ENCODE measurements at regions not wholly inside any gene's neighbourhood (a gene's known extent, or its start where the extent isn't known, plus 50 kb on each side); places are given as distances from the start of the nearest gene placed in this dataset.

DNA sequence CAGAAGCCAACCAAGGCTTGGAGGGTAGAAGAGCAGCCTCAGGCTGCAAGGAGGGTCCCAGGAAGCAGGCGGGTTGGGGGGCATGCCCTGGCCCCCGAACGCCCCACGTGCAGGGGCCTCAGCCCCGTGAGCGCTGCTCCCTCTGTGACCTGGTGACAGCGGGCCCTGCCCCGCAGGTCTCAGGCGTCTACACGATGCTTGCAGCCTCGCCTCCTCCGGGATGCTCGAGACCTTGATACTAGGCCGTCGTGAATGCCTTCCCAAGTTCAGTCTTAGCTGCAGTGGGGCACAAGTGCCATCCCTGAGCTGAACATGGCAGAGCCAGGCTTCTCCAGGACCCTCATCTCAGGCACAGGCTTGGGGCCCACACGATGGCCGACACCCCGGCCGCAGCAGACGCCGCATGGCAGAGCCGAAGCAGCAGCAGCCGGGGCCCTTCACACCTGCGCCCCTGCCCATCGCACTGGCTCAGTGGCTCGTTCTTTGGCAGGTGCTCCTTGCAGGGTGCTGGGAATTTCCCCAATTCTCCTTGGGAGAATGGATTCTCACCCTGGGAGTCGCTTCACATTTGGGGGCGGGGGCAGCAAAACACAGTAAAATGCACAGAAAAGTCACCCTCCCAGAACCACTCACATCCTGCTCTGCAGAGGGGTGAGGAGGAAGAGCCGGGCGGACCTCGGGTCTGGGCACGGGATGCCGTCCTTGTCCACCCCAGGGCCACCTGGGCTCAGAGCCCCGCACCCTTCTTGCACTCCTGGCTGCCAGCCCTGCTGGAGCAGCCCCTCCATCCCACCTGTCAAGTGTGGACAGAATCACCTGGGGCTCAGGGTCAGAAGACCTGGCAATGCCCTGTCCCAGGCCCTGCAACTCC is 161.8 kb downstream of the DLL1 start:
- Histone ChIP-seq H3K4me3 (ENCODE audit: low read length) (no peak overlapping the region), H3K27ac (ENCODE audit: low read length) (no peak overlapping the region), H3K4me1 (ENCODE audit: insufficient read depth, low read length) (no peaks in the 10 kb centered on the region), H3K27me3 (ENCODE audit: insufficient read depth, low read length) (no peaks in the 10 kb centered on the region), H3K9ac (ENCODE audit: low read depth, low read length) (no peak overlapping the region), H3K9me3 (ENCODE audit: insufficient read depth, low read depth, low read length) (no peaks in the 10 kb centered on the region), H3K36me3 (ENCODE audit: insufficient read depth, low read depth, low read length) (no peaks in the 10 kb centered on the region)

GRCh38 chr6:170128346-170128745 is 162.5 kb downstream of the DLL1 start:
- Histone ChIP-seq H3K9ac (ENCODE audit: low read depth, low read length) (no peak overlapping the region), H3K4me3 (ENCODE audit: low read length) (no peak overlapping the region), H3K27me3 (ENCODE audit: insufficient read depth, low read length) (no peaks in the 10 kb centered on the region), H3K4me1 (ENCODE audit: insufficient read depth, low read length) (no peaks in the 10 kb centered on the region), H3K9me3 (ENCODE audit: insufficient read depth, low read depth, low read length) (no peaks in the 10 kb centered on the region), H3K27ac (ENCODE audit: low read length) (no peak overlapping the region), H3K36me3 (ENCODE audit: insufficient read depth, low read depth, low read length) (no peaks in the 10 kb centered on the region)

DNA sequence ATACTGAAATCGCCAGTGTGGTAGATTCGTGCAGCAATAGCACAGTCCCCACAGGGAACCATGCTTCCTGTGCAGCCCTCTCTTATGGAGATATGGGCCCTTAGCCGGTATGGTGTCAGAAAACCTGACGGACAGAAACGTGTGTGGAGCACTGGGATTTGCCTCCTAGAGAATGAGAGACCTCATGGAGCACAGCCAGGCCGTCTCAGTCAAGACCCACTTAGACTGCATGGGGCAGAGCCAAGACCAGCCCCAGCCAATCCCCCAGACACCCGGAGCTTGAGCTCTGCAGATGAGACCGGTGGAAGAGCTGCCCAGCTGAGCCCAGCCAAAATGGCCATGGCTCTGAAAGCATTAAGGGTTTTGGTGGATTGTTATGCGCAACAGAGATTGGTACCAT is 163.7 kb downstream of the DLL1 start:
- Histone ChIP-seq H3K4me3 (ENCODE audit: low read length) (no peak overlapping the region), H3K27ac (ENCODE audit: low read length) (no peak overlapping the region), H3K27me3 (ENCODE audit: insufficient read depth, low read length) (no peaks in the 10 kb centered on the region), H3K9ac (ENCODE audit: low read depth, low read length) (no peak overlapping the region), H3K4me1 (ENCODE audit: insufficient read depth, low read length) (no peaks in the 10 kb centered on the region), H3K9me3 (ENCODE audit: insufficient read depth, low read depth, low read length) (no peaks in the 10 kb centered on the region), H3K36me3 (ENCODE audit: insufficient read depth, low read depth, low read length) (no peaks in the 10 kb centered on the region)

DNA sequence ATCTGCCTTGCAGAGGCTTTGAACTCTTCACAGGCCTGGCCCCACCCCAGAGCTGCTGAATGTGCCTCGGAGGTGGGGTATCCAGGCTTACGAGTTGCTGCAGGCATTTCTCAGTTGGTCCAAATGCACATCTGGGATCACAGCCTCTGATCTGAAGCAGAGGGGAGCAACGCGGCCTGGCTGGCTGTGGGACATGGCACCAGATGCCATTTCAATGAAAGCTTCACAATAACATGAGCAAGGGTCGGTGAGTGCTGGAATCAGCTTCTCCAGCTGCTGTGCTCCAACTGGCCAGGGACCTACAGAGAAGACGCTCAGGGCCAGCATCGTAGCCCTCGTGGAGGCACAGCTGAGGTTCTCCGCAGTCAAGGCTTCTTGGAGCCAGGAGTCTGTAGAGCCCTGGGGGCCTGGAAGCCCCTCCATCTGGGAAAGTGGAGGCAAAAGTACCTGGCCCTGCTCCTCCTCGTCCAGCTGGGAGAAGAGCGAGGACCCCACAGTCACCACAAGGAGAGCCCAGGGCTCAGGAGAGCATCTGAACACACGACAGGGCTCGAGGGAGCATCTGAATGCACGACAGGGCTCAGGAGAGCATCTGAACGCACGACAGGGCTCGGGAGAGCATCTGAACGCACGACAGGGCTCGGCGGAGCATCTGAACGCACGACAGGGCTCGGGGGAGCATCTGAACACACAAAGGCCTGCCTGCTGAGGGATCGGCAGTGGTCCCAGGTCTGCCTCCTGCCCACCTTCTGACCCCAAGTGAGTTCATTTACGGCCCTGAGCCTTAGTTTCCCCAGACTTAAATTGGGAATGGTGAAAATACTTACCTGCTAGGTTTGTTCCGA is 165.2 kb downstream of the DLL1 start:
- Histone ChIP-seq H3K27ac (ENCODE audit: low read length) (no peak overlapping the region), H3K9me3 (ENCODE audit: insufficient read depth, low read depth, low read length) (no peaks in the 10 kb centered on the region; the same call in 1 of the 2 replicates), H3K4me3 (ENCODE audit: low read length) (no peak overlapping the region), H3K36me3 (ENCODE audit: insufficient read depth, low read depth, low read length) (no peaks in the 10 kb centered on the region), H3K27me3 (ENCODE audit: insufficient read depth, low read length) (no peaks in the 10 kb centered on the region), H3K9ac (ENCODE audit: low read depth, low read length) (no peak overlapping the region), H3K4me1 (ENCODE audit: insufficient read depth, low read length) (no peaks in the 10 kb centered on the region)

GRCh38 chr6:170124836-170125235 is 166.0 kb downstream of the DLL1 start:
- Histone ChIP-seq H3K9ac (ENCODE audit: low read depth, low read length) (no peak overlapping the region), H3K4me3 (ENCODE audit: low read length) (no peak overlapping the region), H3K27ac (ENCODE audit: low read length) (no peak overlapping the region), H3K4me1 (ENCODE audit: insufficient read depth, low read length) (no peaks in the 10 kb centered on the region), H3K36me3 (ENCODE audit: insufficient read depth, low read depth, low read length) (no peaks in the 10 kb centered on the region), H3K9me3 (ENCODE audit: insufficient read depth, low read depth, low read length) (peaks cover 5% of the 10 kb centered on the region; the same call in 1 of the 2 replicates), H3K27me3 (ENCODE audit: insufficient read depth, low read length) (no peaks in the 10 kb centered on the region)

DNA sequence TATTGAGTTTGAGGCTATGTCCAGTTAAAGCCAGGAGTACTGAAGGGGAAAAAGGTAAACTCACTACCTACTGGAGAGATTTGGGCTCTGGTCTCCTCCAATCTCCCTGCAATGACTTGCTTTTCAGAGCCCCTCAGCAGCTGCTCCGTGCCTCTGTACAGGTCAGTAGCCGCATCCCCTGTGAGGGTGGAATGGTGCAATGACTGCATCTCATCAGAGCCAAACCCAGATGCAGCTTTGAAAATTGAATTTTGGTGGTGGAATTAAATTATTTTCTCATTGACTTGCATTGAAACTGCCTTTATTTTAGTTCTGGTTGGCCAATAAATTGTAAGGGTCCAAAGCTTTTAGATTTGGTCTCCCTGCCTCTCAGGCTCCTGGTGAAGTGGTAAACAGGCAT is 166.7 kb downstream of the DLL1 start:
- Histone ChIP-seq H3K27ac (ENCODE audit: low read length) (no peak overlapping the region), H3K27me3 (ENCODE audit: insufficient read depth, low read length) (no peaks in the 10 kb centered on the region), H3K9ac (ENCODE audit: low read depth, low read length) (no peak overlapping the region), H3K9me3 (ENCODE audit: insufficient read depth, low read depth, low read length) (peaks cover 5% of the 10 kb centered on the region; the same call in 1 of the 2 replicates), H3K4me1 (ENCODE audit: insufficient read depth, low read length) (no peaks in the 10 kb centered on the region), H3K4me3 (ENCODE audit: low read length) (no peak overlapping the region), H3K36me3 (ENCODE audit: insufficient read depth, low read depth, low read length) (no peaks in the 10 kb centered on the region)

DNA sequence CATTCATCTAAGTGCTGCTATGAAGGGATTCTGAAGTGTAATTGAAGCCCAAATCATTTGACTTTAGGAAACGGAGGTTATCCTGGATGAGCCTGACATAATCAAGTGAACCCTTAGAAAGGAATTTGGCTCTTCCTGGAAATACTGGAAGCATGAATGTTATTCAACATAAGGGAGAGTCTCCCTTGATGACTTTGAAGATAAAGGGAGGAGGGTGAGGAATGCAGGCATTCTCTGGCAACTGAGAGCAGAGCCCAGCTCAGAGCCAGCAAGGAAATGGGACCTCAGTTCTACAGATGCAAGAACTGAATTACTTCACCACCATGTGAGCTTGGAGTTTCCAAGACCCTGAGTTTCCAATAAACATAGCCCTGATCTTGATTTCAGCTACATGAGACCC is 168.2 kb downstream of the DLL1 start:
- no peak overlapping the region for H3K4me3 ChIP-seq (ENCODE audit: low read length)
- no peaks in the 10 kb centered on the region for H3K27me3 ChIP-seq (ENCODE audit: insufficient read depth, low read length)
- H3K36me3 ChIP-seq (ENCODE audit: insufficient read depth, low read depth, low read length): no peaks in the 10 kb centered on the region
- no peaks in the 10 kb centered on the region; the same call in 1 of the 2 replicates for H3K4me1 ChIP-seq (ENCODE audit: insufficient read depth, low read length)
- no peak overlapping the region for H3K9ac ChIP-seq (ENCODE audit: low read depth, low read length)
- no peak overlapping the region for H3K27ac ChIP-seq (ENCODE audit: low read length)
- H3K9me3 ChIP-seq (ENCODE audit: insufficient read depth, low read depth, low read length): peaks cover 5% of the 10 kb centered on the region; the same call in 1 of the 2 replicates

DNA sequence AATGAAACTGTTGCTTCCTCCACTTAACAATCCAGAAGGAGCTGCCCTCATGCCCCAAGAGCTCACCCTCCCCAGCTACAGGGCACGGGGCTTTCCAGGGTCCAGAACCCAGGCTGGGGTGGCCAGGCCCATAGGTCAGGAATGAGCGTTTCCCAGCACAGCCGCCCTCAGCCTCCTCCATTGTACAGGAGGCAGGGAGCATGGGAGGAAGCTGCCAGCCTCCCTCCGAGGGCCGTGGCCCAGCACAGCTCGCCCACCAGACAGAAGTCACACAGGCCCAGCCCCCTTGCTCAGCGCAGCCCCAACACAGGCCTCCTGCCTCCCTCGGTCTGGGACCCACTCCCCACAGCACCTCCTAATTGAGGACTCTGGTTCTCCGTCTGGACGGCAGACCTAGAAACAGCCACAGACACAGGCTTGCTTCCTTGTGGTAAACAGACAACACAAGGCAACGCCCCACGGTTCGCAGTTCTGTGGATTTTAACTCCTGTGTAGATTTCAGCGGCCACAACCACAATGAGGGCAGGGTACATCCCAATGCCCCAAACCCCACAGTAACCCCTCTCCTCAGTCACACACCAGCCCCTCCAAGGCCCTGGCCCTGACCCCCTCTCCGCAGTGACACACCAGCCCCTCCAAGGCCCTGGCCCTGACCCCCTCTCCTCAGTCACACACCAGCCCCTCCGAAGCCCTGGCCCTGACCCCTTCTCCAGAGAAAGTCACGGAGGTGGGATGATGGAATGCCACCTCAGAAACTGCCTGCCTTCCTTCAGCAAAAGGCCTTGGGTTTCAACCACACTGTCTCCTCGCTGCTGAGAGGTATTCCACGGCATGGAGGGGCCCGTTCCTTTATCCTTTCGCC is 173.5 kb downstream of the DLL1 start:
- H3K36me3 ChIP-seq (ENCODE audit: insufficient read depth, low read depth, low read length): no peaks in the 10 kb centered on the region
- H3K27ac ChIP-seq (ENCODE audit: low read length): no peak overlapping the region
- no peaks in the 10 kb centered on the region for H3K27me3 ChIP-seq (ENCODE audit: insufficient read depth, low read length)
- peaks cover 5% of the 10 kb centered on the region; the same call in 1 of the 2 replicates for H3K9me3 ChIP-seq (ENCODE audit: insufficient read depth, low read depth, low read length)
- no peak overlapping the region for H3K4me3 ChIP-seq (ENCODE audit: low read length)
- no peak overlapping the region for H3K9ac ChIP-seq (ENCODE audit: low read depth, low read length)
- no peaks in the 10 kb centered on the region; the same call in 1 of the 2 replicates for H3K4me1 ChIP-seq (ENCODE audit: insufficient read depth, low read length)

- no peak overlapping the region for H3K4me3 ChIP-seq (ENCODE audit: low read length)
- no peaks in the 10 kb centered on the region for H3K27me3 ChIP-seq (ENCODE audit: insufficient read depth, low read length)
- H3K9ac ChIP-seq (ENCODE audit: low read depth, low read length): no peak overlapping the region
- no peaks in the 10 kb centered on the region for H3K36me3 ChIP-seq (ENCODE audit: insufficient read depth, low read depth, low read length)
- no peaks in the 10 kb centered on the region; the same call in 1 of the 2 replicates for H3K4me1 ChIP-seq (ENCODE audit: insufficient read depth, low read length)
- peaks cover 5% of the 10 kb centered on the region; the same call in 1 of the 2 replicates for H3K9me3 ChIP-seq (ENCODE audit: insufficient read depth, low read depth, low read length)
- no peak overlapping the region for H3K27ac ChIP-seq (ENCODE audit: low read length)
These were observed 174.2 kb downstream of the DLL1 start for GRCh38 chr6:170116636-170117035.

GRCh38 chr6:170114956-170115855 is 175.7 kb downstream of the DLL1 start:
- Histone ChIP-seq H3K36me3 (ENCODE audit: insufficient read depth, low read depth, low read length) (no peaks in the 10 kb centered on the region), H3K9me3 (ENCODE audit: insufficient read depth, low read depth, low read length) (peaks cover 2% of the 10 kb centered on the region; the same call in 1 of the 2 replicates)

More at GRCh38 chr6:170114956-170115855, 175.7 kb downstream of the DLL1 start:
- H3K27me3 ChIP-seq (ENCODE audit: insufficient read depth, low read length): no peaks in the 10 kb centered on the region
- H3K4me3 ChIP-seq (ENCODE audit: low read length): no peak overlapping the region
- no peak overlapping the region for H3K27ac ChIP-seq (ENCODE audit: low read length)
- H3K9ac ChIP-seq (ENCODE audit: low read depth, low read length): no peak overlapping the region
- H3K4me1 ChIP-seq (ENCODE audit: insufficient read depth, low read length): no peaks in the 10 kb centered on the region; the same call in 1 of the 2 replicates

All from iPS-20b (cell line).